GM18505 (cell line): ENCODE measurements at regions not wholly inside any gene's neighbourhood (a gene's known extent, or its start where the extent isn't known, plus 50 kb on each side); places are given as distances from the start of the nearest gene placed in this dataset.
A peak's percentile ranks its signal among the peaks of the same experiment; 100 is the strongest.

Source experiments
- ATAC-seq: cut with Tn5 transposase; IDR thresholded peaks from one replicate; pipeline ENCODE4 v1.9.1; 2021; ENCODE audit not compliant: unreplicated experiment
- POLR2A ChIP-seq: IDR thresholded peaks from 4 replicates; pipeline ENCODE4 v1.6.1; 2011; ENCODE audit warnings: borderline replicate concordance; ENCODE audit not compliant: insufficient read depth, insufficient read length; ENCODE audit errors: extremely low read depth

DNA sequence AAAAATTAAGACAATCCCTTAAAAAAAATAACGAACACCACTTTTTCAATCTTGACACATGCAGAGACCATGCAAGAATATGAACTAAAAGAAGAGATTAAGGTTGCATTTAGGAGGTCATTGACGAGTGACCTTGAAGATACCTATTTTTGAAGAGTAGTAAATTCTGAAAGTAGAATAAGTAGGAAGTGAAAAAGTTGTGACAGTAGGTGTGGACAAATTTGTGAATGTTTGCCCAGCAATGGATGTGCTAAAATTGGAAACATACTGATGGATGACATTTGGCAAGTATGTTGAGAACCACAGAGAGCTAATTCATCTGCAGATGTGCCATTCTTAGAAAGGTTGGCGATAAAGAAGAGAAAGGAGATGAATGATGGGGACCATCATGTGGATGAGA is 213.7 kb upstream of the VCX3A start:
- ATAC-seq: no peak
- TF ChIP-seq POLR2A: no peak

GRCh38 chrX:6738518-6739470 is 203.9 kb upstream of the VCX3A start:
- no peak for TF ChIP-seq POLR2A
- ATAC-seq: peak; percentile 98

GRCh38 chrX:6734844-6735634 is 200.1 kb upstream of the VCX3A start:
- no peak for TF ChIP-seq POLR2A
- no peak for ATAC-seq

DNA sequence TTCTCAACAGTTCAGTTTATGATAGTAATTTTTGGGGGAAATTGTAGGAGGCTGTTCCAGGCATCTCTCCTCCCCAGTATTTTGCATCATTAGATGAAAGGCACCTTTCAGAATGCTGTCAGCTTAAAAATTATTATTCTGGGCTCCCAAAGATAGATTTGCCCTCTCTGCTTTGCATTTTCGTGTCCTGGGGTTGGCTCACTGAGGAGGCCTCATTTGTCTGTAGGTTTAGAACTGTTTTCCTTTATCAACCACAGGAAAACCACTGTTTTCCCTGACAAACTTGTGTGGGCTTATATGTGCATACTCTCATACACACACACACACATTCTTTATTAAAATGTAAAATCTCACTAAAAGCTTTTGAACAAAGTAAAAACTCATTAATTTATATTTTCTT is 197.2 kb upstream of the VCX3A start:
- peak; percentile 57 for ATAC-seq

GRCh38 chrX:6729626-6730025 is 194.7 kb upstream of the VCX3A start:
- ATAC-seq: no peak
- TF ChIP-seq POLR2A: no peak

More for the DNA sequence above, 197.2 kb upstream of the VCX3A start:
- no peak for TF ChIP-seq POLR2A

DNA sequence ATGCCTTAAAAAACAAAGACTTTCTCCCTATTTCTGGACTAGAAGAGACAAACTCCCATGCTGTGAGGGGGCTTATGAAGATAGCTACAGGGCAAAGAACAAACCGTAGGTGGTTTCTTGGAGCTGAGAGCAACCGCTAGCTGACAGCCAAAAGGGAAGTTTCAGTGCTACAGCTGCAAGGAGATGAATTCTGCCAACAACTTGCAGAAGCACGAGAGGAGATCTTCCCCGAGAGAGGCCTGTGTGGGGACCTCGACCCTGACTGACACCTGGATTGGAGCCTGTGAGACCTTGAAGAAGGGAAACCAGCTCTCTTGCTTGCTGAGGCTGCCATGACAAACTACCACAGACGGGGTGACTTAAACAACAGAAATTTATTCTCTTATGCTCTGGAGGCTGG is 183.8 kb upstream of the VCX3A start:
- no peak for TF ChIP-seq POLR2A
- ATAC-seq: no peak

DNA sequence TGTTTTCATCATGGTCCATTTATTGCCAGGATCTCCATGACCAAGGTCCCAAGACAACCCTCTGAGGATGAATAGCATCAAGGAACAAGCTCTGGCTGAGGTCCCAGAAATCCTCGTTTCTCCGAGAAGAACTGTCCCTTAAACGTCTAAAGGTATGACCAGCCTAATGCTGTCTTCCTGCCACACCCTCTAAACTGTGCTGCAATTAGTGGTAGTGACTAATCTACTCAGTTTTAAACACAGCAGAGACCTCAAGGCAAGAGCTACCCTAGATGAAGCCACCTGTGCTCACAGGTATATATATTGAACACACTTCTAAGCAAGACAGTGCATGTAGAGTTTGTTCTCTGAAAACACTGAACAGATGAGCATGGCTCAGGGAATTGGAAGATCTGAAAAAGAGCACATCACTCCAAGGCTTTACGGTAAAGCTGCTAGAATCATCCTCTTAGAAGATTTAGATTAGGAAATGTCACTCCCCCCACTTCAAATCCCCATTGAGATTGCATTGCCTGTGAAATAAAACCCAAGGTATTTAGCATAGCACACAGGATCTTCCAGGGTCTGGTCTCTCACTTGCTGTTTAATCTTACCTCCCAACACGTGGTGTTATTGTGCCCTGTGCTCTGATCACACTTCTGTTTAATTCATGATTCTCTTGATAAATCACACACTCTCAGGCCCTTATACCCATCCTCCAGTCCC is 173.9 kb upstream of the VCX3A start:
- TF ChIP-seq POLR2A: no peak
- no peak for ATAC-seq

DNA sequence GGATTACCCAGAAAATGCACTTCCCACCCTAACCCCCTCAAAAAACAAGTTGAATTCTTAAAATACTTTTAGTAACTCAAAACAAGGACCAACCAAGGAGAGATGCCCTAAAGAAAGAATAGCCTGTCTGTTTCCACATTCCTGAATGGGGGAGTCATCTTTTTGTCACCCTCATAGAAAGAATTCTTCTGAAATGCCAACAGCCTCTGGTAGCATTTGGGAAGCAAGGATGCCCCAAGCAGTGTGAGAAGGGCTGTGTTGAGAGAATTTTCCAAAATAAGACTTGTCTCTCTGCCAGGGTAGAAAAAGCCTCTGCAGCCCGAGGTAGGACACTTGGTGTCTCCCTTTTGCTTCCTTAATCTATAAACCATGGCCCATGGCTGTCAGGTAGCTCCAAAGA is 173.1 kb upstream of the VCX3A start:
- ATAC-seq: no peak
- TF ChIP-seq POLR2A: no peak

GRCh38 chrX:6707497-6707896 is 172.6 kb upstream of the VCX3A start:
- no peak for ATAC-seq
- TF ChIP-seq POLR2A: no peak

DNA sequence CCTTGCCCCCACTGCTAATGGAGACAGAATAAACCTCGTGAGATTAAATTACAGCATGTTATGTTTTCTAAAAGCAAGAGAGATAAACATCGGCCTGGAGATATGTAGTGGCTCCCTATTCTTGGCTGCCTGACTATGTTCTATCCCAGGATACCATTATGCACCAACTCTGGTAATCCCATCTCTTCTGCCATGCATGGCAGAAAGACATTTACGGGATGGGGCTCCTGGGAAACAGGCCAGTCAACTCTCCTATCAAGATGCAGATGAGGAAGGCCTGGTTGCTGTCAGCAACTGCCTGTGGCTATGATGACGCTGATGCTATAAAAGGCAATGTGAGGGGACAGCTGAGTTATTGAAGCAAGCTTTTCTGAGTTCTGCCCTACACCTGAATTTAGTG is 166.2 kb upstream of the VCX3A start:
- TF ChIP-seq POLR2A: no peak
- no peak for ATAC-seq

GRCh38 chrX:6695717-6696116 is 160.8 kb upstream of the VCX3A start:
- no peak for TF ChIP-seq POLR2A
- ATAC-seq: no peak

DNA sequence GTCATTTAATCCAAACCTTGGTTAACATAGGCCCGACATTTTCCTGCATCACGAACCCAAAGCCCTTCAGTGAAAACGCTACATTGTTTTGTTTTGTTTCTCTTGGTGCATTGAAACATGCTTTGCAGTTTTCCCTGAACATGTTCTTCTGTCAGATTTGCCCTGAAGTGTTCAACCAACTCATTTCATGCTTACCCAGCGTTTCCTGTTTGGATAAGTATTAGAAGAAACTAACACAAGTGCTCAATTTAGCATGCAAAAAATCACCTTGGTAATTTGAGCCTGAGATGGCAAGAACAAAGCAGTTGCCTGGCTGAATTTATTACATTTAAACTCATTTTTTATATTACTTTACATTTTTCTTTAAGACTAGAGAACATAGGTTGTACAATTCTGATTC is 160.1 kb upstream of the VCX3A start:
- no peak for TF ChIP-seq POLR2A
- ATAC-seq: no peak

GRCh38 chrX:6694221-6694620 is 159.3 kb upstream of the VCX3A start:
- TF ChIP-seq POLR2A: no peak
- no peak for ATAC-seq
